K562 (cell line): ENCODE measurements at regions not wholly inside any gene's neighbourhood (a gene's known extent, or its start where the extent isn't known, plus 50 kb on each side); places are given as distances from the start of the nearest gene placed in this dataset.

Experiments used
- ATAC-seq: fragments of 200-7000 bp; cut with Tn5 transposase; 3 replicates; pipeline ENCODE4 v1.9.1; 2020; ENCODE audit warnings: moderate library complexity
- BruUV-seq: library from RNA; stranded (reverse); fragments of 400-500 nt; replicated peaks from 2 replicates; lab custom pipeline; 2021; lab: Mats Ljungman, UMichigan
- CTCF ChIA-PET: fragments of 300-600 bp; formaldehyde crosslinking; extraction: SDS; loops from one replicate; lab custom pipeline; 2021; ENCODE audit warnings: low intra/inter-chr PET ratio; lab: Yijun Ruan, JAX
- POLR2A ChIA-PET: fragments of 300-600, 350-650 bp; sonication (Branson Sonifier 250); formaldehyde crosslinking; extraction: SDS; loops from one replicate; lab custom pipeline; 2021; ENCODE audit warnings: antibody characterized with exemption, inconsistent platforms; lab: Yijun Ruan, JAX
- DNase-seq, 4 experiments: peaks; one replicate each; pipeline versions ENCODE4 v3.0.0 to v3.0.0-alpha.2; 2011 to 2018; ENCODE audit warnings: low spot score in 3 of 4, mixed read lengths in 3 of 4; ENCODE audit errors: extremely low read depth in 1 of 4
- FAIRE-seq: peaks from 2 replicates; lab custom pipeline; 2011; peaks lifted over from hg19 to GRCh38; lab: Jason Lieb, UNC
- H2AFZ ChIP-seq: 2 replicates; pipeline ENCODE4 v1.6.0; 2011; ENCODE audit warnings: low read depth, low read length, control low read depth, inconsistent platforms
- H3K27ac ChIP-seq: fragments of 200-600 bp; 3 replicates; pipeline ENCODE4 v1.8.0; 2011; ENCODE audit warnings: low read depth, mild to moderate bottlenecking, control low read depth, inconsistent platforms, low read length, moderate library complexity, mixed read lengths; ENCODE audit errors: extremely low read depth
- H3K27me3 ChIP-seq, 2 experiments: fragments of 300-600 bp in 1 of 2; 2 replicates in 1 of 2; 3 replicates in 1 of 2; pipeline versions ENCODE4 v1.6.0 to v1.8.0; 2011; ENCODE audit warnings: inconsistent platforms in 2 of 2, low read length in 2 of 2, mild to moderate bottlenecking in 1 of 2, mixed read lengths in 1 of 2, moderate library complexity in 1 of 2; ENCODE audit not compliant: control insufficient read depth in 2 of 2, insufficient read depth in 2 of 2
- H3K36me3 ChIP-seq: fragments of 300-600 bp; 3 replicates; pipeline ENCODE4 v1.8.0; 2011; ENCODE audit warnings: mild to moderate bottlenecking, low read length, inconsistent platforms; ENCODE audit not compliant: control insufficient read depth, insufficient read depth
- H3K4me1 ChIP-seq, 2 experiments: fragments of 200-600 bp in 1 of 2; replicated peaks in 1 of 2; 2 replicates in 1 of 2; 3 replicates in 1 of 2; pipeline versions ENCODE4 v1.5.1 to v1.8.0; 2011; ENCODE audit warnings: inconsistent platforms in 2 of 2, low read length in 2 of 2, mild to moderate bottlenecking in 1 of 2, mixed read lengths in 1 of 2, moderate library complexity in 1 of 2; ENCODE audit not compliant: control insufficient read depth in 2 of 2, insufficient read depth in 2 of 2
- H3K4me2 ChIP-seq: 2 replicates; pipeline ENCODE4 v1.6.1; 2011; ENCODE audit warnings: low read length, control low read depth, inconsistent platforms, mixed read lengths; ENCODE audit not compliant: insufficient read depth
- H3K4me3 ChIP-seq: fragments of 200-600 bp; sonication (generic), shearing (Covaris generic); 2 replicates; pipeline ENCODE4 v1.5.1; 2016; ENCODE audit warnings: control low read depth, inconsistent platforms
- H3K79me2 ChIP-seq: fragments of 200-600 bp; 3 replicates; pipeline ENCODE4 v1.8.0; 2011; ENCODE audit warnings: low read length, inconsistent platforms; ENCODE audit not compliant: control insufficient read depth, insufficient read depth
- H3K9ac ChIP-seq, 2 experiments: 2 replicates each; pipeline versions ENCODE4 v1.6.0 to v1.6.1; 2011; ENCODE audit warnings: low read depth in 2 of 2, low read length in 2 of 2, control low read depth in 1 of 2, inconsistent platforms in 1 of 2, mild to moderate bottlenecking in 1 of 2, mixed read lengths in 1 of 2; ENCODE audit not compliant: insufficient read depth in 1 of 2
- H3K9me1 ChIP-seq: one replicate; pipeline ENCODE4 v1.6.0; 2011; ENCODE audit warnings: inconsistent platforms, mild to moderate bottlenecking, low read length, moderate library complexity; ENCODE audit not compliant: control insufficient read depth, insufficient read depth
- H3K9me3 ChIP-seq: replicated peaks from 2 replicates; pipeline ENCODE4 v1.5.1; 2011; ENCODE audit warnings: low read depth, low read length, inconsistent platforms; ENCODE audit not compliant: control insufficient read depth, insufficient read depth
- H4K20me1 ChIP-seq: replicated peaks from 2 replicates; pipeline ENCODE4 v1.6.1; 2011; ENCODE audit warnings: low read length, inconsistent platforms, mixed read lengths; ENCODE audit not compliant: control insufficient read depth, insufficient read depth
- CBX2 ChIP-seq: fragments of 200-600 bp; sonication (generic); IDR thresholded peaks from one replicate; pipeline ENCODE4 v1.6.1; 2012; ENCODE audit warnings: mild to moderate bottlenecking, low read length, inconsistent platforms; ENCODE audit not compliant: insufficient read depth, poor library complexity, severe bottlenecking
- COPS2 ChIP-seq: fragments of 450-650 bp; conservative IDR thresholded peaks from 2 replicates; pipeline ENCODE4 v1.6.1; 2016; ENCODE audit warnings: mild to moderate bottlenecking, moderate library complexity
- MXI1 ChIP-seq: IDR thresholded peaks from 2 replicates; pipeline ENCODE4 v1.6.1; 2011; ENCODE audit warnings: low read depth, mild to moderate bottlenecking, improper control_type of control experiment, low read length
- PHB2 ChIP-seq: fragments of 450-650 bp; IDR thresholded peaks from 2 replicates; pipeline ENCODE4 v1.6.1; 2017; ENCODE audit warnings: low read depth
- SAFB2 ChIP-seq: fragments of 200-400 bp; formaldehyde crosslinking; IDR thresholded peaks from 2 replicates; pipeline ENCODE4 v1.6.1; 2018; ENCODE audit warnings: borderline replicate concordance, low read length, low read depth, moderate library complexity; ENCODE audit not compliant: severe bottlenecking
- ZNF24 ChIP-seq: fragments of 450-650 bp; IDR thresholded peaks from 2 replicates; pipeline ENCODE4 v1.6.1; 2016
- ZNF449 ChIP-seq: fragments of 250-450 bp; sonication (Bioruptor Pico); IDR thresholded peaks from 2 replicates; pipeline ENCODE4 v1.8.0; 2022; ENCODE audit warnings: moderate library complexity, mild to moderate bottlenecking, inconsistent platforms
- WGBS: fragments of 100-300 bp; shearing (Covaris generic); methylation state at CpG from one replicate; pipeline ENCODE4 v1.1.6; 2016; ENCODE audit warnings: low coverage, mixed read lengths; ENCODE audit not compliant: insufficient coverage; ENCODE audit errors: missing lambda C conversion rate; 5-methylcytosine and 5-hydroxymethylcytosine counted together
- in situ Hi-C: fragments of 300-500 bp; cut with MboI; formaldehyde crosslinking; loops from 4 replicates; pipeline ENCODE4 v1.15.0; 2018; ENCODE audit warnings: inconsistent platforms, mixed read lengths
- intact Hi-C: fragments of 100-400 bp; cut with micrococcal nuclease; formaldehyde crosslinking; loops from 2 replicates; pipeline ENCODE4 v1.14.2; 2022

- Histone ChIP-seq H3K9me3 (no peaks in the 10 kb centered on the region), H3K27ac (no peak overlapping the region), H3K79me2 (no peaks in the 10 kb centered on the region), H3K9me1 (no peaks in the 10 kb centered on the region), H3K36me3 (no peaks in the 10 kb centered on the region), H3K4me2 (no peak overlapping the region), H3K27me3 (no peaks in the 10 kb centered on the region), H3K4me3 (no peak overlapping the region), H3K4me1 (no peaks in the 10 kb centered on the region), H4K20me1 (no peaks in the 10 kb centered on the region), H3K9ac (no peak overlapping the region), H2AFZ (no peak overlapping the region)
- in situ Hi-C loops = no loop called here
- ChIA-PET CTCF (no interaction called here), POLR2A (no interaction called here)
- TF ChIP-seq PHB2 (no peak), MXI1 (no peak), SAFB2 (no peak), ZNF449 (CRISPR knock-in tag) (no peak), ZNF24 (no peak), COPS2 (no peak), CBX2 (no peak)
- no TSS peak for BruUV-seq
- no peak for ATAC-seq
- intact Hi-C loops = no loop called here
- DNase-seq = no peak
- no peak for FAIRE-seq
- WGBS = 0% methylated on average over 13 of the region's 13 CpGs
These were observed 519.5 kb upstream of the CAMK1G start for GRCh38 chr1:209063767-209064659.
